22Rv1 (cell line): ENCODE measurements at regions not wholly inside any gene's neighbourhood (a gene's known extent, or its start where the extent isn't known, plus 50 kb on each side); places are given as distances from the start of the nearest gene placed in this dataset.

Experiments used
- H3K27ac ChIP-seq: fragments of 450-650 bp; 2 replicates; pipeline ENCODE4 v1.5.1; 2017
- CTCF ChIP-seq: fragments of 450-650 bp; IDR thresholded peaks from 2 replicates; pipeline ENCODE4 v1.5.1; 2017; ENCODE audit warnings: mild to moderate bottlenecking
- ZFX ChIP-seq: fragments of 450-650 bp; IDR thresholded peaks from 2 replicates; pipeline ENCODE4 v1.6.1; 2017; ENCODE audit warnings: antibody characterized with exemption, borderline replicate concordance

GRCh38 chr2:23291239-23291638 lies 93.7 kb upstream of the KLHL29 start:
- TF ChIP-seq CTCF (no peak), ZFX (no peak)
- H3K27ac ChIP-seq, result no peak overlapping the region

GRCh38 chr2:23292024-23292423 lies 93.0 kb upstream of the KLHL29 start:
- TF ChIP-seq CTCF, result no peak
- no peak for TF ChIP-seq ZFX

GRCh38 chr2:23293063-23293462 lies 91.9 kb upstream of the KLHL29 start:
- TF ChIP-seq ZFX, result no peak
- no peak for TF ChIP-seq CTCF
- no peak overlapping the region for H3K27ac ChIP-seq

More at GRCh38 chr2:23292024-23292423, 93.0 kb upstream of the KLHL29 start:
- H3K27ac ChIP-seq, result no peak overlapping the region

GRCh38 chr2:23293731-23294130 lies 91.2 kb upstream of the KLHL29 start:
- TF ChIP-seq CTCF, result no peak
- no peak for TF ChIP-seq ZFX
- H3K27ac ChIP-seq, result no peak overlapping the region

GRCh38 chr2:23294238-23294637 lies 90.7 kb upstream of the KLHL29 start:
- TF ChIP-seq CTCF (no peak), ZFX (no peak)
- no peak overlapping the region for H3K27ac ChIP-seq

GRCh38 chr2:23296691-23297090 lies 88.3 kb upstream of the KLHL29 start:
- TF ChIP-seq ZFX (no peak), CTCF (no peak)
- no peak overlapping the region for H3K27ac ChIP-seq

GRCh38 chr2:23297112-23297511 lies 87.9 kb upstream of the KLHL29 start:
- no peak for TF ChIP-seq CTCF
- TF ChIP-seq ZFX, result no peak

More at GRCh38 chr2:23297112-23297511, 87.9 kb upstream of the KLHL29 start:
- H3K27ac ChIP-seq, result no peak overlapping the region
